Body of pancreas (tissue), 4 donors: ENCODE measurements at regions not wholly inside any gene's neighbourhood (a gene's known extent, or its start where the extent isn't known, plus 50 kb on each side); places are given as distances from the start of the nearest gene placed in this dataset.

Experiments
- CTCF ChIP-seq, 7 experiments: fragments of 450-650 bp in 4 of 7; fragments of 200-600 bp in 3 of 7; sonication (generic) in 3 of 7; IDR thresholded peaks; one replicate each; pipeline ENCODE4 v1.5.1; 2016 to 2019; ENCODE audit warnings: antibody characterized with exemption in 7 of 7
- POLR2A ChIP-seq, 3 donors: fragments of 450-650 bp; IDR thresholded peaks; one replicate each; pipeline ENCODE4 v1.6.1; 2016; ENCODE audit warnings: antibody characterized with exemption in 3 of 3, mild to moderate bottlenecking in 2 of 3

DNA sequence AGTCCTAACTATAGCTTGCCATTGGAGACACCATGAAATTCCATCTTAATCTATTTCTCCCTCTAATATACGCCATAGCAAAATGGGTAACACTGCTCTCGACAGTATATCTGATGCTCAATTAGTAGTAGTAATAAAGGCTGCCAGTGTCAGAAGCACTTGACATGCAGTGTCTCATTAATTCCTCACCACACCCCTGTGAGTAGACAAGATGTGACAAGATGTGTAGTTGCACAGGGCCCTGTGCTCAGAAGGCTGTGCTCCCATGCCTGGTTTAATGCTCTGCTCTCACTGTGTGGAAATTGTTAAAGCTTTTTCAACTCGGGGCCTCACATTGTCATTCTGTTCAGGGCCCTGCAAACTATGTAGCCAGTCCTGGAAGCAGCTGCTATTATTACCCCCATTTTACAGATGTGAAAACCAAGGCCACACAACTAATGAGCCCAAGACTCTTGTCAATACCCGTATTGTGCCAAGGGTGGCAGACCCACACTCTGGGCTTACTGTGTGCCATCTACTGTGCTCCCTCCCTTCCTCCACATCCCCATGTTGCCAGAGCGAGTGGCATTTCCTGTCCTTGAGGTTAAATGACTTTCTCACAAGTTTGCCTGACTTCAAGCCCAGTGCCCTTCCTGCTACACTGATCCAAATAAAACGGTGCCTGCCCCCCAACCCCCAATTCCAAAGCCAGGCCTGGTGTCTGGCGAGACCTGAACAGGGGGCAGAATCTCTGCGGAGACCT lies 287.3 kb upstream of the CCL2 start:
- TF ChIP-seq CTCF (IDR thresholded peaks at IDR 0.05) (no peak), POLR2A (IDR thresholded peaks at IDR 0.05) (no peak)
